Peyer's patch (tissue), 4 donors: ENCODE measurements at regions not wholly inside any gene's neighbourhood (a gene's known extent, or its start where the extent isn't known, plus 50 kb on each side); places are given as distances from the start of the nearest gene placed in this dataset.

Source experiments
- CTCF ChIP-seq, 6 experiments: fragments of 450-650 bp in 4 of 6; fragments of 200-600 bp in 2 of 6; sonication (generic) in 1 of 6; IDR thresholded peaks; one replicate each; pipeline ENCODE4 v1.5.1; 2017 to 2019; ENCODE audit warnings: antibody characterized with exemption in 6 of 6, mild to moderate bottlenecking in 3 of 6, moderate library complexity in 1 of 6
- POLR2A ChIP-seq, 2 donors: fragments of 450-650 bp; IDR thresholded peaks; one replicate each; pipeline ENCODE4 v1.5.1; 2017; ENCODE audit warnings: antibody characterized with exemption in 2 of 2, mild to moderate bottlenecking in 2 of 2, moderate library complexity in 2 of 2

DNA sequence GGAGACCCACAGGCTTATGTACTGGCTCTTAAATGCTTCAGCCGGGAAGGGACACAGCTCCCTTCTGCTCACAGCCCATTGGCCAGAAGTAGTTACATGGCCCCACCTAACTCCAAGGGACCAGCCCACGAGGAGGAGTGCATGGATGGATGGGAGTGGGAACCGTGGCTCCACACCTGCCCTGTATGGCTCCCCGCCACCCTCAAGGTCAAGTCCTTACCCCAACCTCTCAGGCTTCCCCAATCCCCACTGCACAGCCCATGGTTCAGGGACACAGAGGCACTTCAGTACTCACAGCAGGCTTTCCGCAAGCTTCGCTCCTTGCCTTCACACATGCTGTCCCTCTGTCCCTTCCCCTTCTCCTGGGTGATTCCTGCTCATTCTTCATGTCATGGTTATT is 137.9 kb upstream of the KCNG1 start:
- TF ChIP-seq CTCF (IDR thresholded peaks at IDR 0.05), result no peak
- no peak for TF ChIP-seq POLR2A (IDR thresholded peaks at IDR 0.05)
